DOHH2 (cell line): ENCODE measurements at regions not wholly inside any gene's neighbourhood (a gene's known extent, or its start where the extent isn't known, plus 50 kb on each side); places are given as distances from the start of the nearest gene placed in this dataset.

Source experiments
- H3F3A ChIP-seq: fragments of 200-600 bp; sonication (generic), shearing (Covaris generic); 2 replicates; pipeline ENCODE4 v1.6.0; 2016; ENCODE audit warnings: antibody characterized with exemption, mild to moderate bottlenecking; ENCODE audit not compliant: control insufficient read depth, insufficient read depth
- H3K27ac ChIP-seq: fragments of 200-600 bp; sonication (generic); 2 replicates; pipeline ENCODE4 v1.5.1; 2014; ENCODE audit warnings: low read depth, mild to moderate bottlenecking, low read length, moderate library complexity
- H3K27me3 ChIP-seq: fragments of 200-600 bp; sonication (generic); 2 replicates; pipeline ENCODE4 v1.6.1; 2014; ENCODE audit warnings: mild to moderate bottlenecking, low read length, mixed read lengths; ENCODE audit not compliant: control insufficient read depth
- H3K36me3 ChIP-seq: fragments of 200-600 bp; sonication (generic); 2 replicates; pipeline ENCODE4 v1.6.1; 2014; ENCODE audit warnings: mild to moderate bottlenecking, low read length, moderate library complexity, mixed read lengths; ENCODE audit not compliant: control insufficient read depth
- H3K4me1 ChIP-seq: fragments of 200-600 bp; sonication (generic); 2 replicates; pipeline ENCODE4 v1.6.1; 2014; ENCODE audit warnings: mild to moderate bottlenecking, low read length, mixed read lengths; ENCODE audit not compliant: control insufficient read depth
- H3K4me2 ChIP-seq: fragments of 200-600 bp; sonication (generic); 2 replicates; pipeline ENCODE4 v1.6.0; 2014; ENCODE audit warnings: mild to moderate bottlenecking, low read length, moderate library complexity
- H3K4me3 ChIP-seq: fragments of 200-600 bp; sonication (generic); 2 replicates; pipeline ENCODE4 v1.5.1; 2014; ENCODE audit warnings: mild to moderate bottlenecking, low read length, mixed read lengths
- H3K79me2 ChIP-seq: fragments of 200-600 bp; sonication (generic); 2 replicates; pipeline ENCODE4 v1.6.1; 2014; ENCODE audit warnings: mild to moderate bottlenecking, low read length, mixed read lengths; ENCODE audit not compliant: control insufficient read depth
- H3K9me2 ChIP-seq: fragments of 200-600 bp; sonication (generic); replicated peaks from 2 replicates; pipeline ENCODE4 v1.6.1; 2014; ENCODE audit warnings: mild to moderate bottlenecking, low read length, mixed read lengths; ENCODE audit not compliant: control insufficient read depth
- H3K9me3 ChIP-seq: fragments of 200-600 bp; sonication (generic); 2 replicates; pipeline ENCODE4 v1.6.1; 2014; ENCODE audit warnings: antibody characterized with exemption, low read length, mixed read lengths; ENCODE audit not compliant: control insufficient read depth, insufficient read depth
- H4K20me1 ChIP-seq: fragments of 200-600 bp; sonication (generic); 2 replicates; pipeline ENCODE4 v1.6.0; 2014; ENCODE audit warnings: low read depth, mild to moderate bottlenecking, antibody characterized with exemption, low read length, moderate library complexity; ENCODE audit not compliant: control insufficient read depth, insufficient read depth
- EZH2phosphoT487 ChIP-seq: fragments of 200-600 bp; sonication (generic); IDR thresholded peaks from 2 replicates; pipeline ENCODE4 v1.6.1; 2017; ENCODE audit warnings: borderline replicate concordance, mild to moderate bottlenecking, antibody characterized with exemption, low read length, moderate library complexity, mixed read lengths
- TF ChIP-seq, protein P1 (sequence below): fragments of 200-600 bp; sonication (generic); IDR thresholded peaks from one replicate; pipeline ENCODE4 v1.5.1; 2014; ENCODE audit warnings: antibody characterized with exemption, mild to moderate bottlenecking, low read depth, low read length; ENCODE audit not compliant: poor library complexity, severe bottlenecking

DNA sequence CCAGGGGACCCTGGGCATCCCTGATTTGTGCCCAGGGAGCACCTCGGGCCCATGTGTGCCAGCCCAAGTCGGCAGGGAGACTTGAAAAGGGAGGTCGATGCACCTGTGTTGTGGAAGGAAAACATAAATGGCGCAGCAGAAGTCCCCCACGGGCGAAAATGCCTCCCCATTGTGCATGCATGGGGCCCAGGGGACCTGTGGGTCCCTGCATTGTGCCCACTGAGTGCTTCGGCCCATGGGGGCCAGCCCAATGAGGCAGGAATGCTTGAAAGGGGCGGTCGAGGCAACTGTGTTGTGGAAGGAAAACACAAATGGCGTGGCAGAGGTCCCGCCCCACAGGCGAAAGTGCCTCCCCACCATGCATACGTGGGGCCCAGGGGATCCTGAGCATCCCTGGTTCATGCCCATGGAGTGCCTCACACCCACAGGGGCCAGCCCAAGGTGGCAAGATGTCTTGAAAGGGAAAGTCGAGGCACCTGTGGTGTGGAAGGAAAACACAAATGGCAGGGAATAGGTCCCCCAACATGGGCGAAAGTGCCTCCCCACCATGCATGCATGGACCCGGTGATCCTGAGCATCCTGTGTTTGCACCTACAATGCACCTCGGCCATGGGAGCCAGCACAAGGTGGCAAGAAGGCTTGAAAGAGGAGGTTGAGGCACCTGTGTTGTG lies 368.0 kb downstream of the ALG10 start:
- Histone ChIP-seq H3K79me2 (no peaks in the 10 kb centered on the region), H3K9me2 (no peaks in the 10 kb centered on the region), H3F3A (no peaks in the 10 kb centered on the region), H3K4me1 (no peaks in the 10 kb centered on the region), H3K4me3 (no peak overlapping the region), H4K20me1 (no peaks in the 10 kb centered on the region), H3K36me3 (no peaks in the 10 kb centered on the region), H3K27me3 (no peaks in the 10 kb centered on the region), H3K4me2 (no peak overlapping the region), H3K27ac (no peak overlapping the region), H3K9me3 (peaks cover 59% of the 10 kb centered on the region; the same call in 1 of the 2 replicates)
- TF ChIP-seq EZH2phosphoT487: no peak
- TF ChIP-seq, protein P1, sequence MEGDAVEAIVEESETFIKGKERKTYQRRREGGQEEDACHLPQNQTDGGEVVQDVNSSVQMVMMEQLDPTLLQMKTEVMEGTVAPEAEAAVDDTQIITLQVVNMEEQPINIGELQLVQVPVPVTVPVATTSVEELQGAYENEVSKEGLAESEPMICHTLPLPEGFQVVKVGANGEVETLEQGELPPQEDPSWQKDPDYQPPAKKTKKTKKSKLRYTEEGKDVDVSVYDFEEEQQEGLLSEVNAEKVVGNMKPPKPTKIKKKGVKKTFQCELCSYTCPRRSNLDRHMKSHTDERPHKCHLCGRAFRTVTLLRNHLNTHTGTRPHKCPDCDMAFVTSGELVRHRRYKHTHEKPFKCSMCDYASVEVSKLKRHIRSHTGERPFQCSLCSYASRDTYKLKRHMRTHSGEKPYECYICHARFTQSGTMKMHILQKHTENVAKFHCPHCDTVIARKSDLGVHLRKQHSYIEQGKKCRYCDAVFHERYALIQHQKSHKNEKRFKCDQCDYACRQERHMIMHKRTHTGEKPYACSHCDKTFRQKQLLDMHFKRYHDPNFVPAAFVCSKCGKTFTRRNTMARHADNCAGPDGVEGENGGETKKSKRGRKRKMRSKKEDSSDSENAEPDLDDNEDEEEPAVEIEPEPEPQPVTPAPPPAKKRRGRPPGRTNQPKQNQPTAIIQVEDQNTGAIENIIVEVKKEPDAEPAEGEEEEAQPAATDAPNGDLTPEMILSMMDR: no peak

- H3K27ac ChIP-seq: no peak overlapping the region
- H3K9me2 ChIP-seq: no peaks in the 10 kb centered on the region
- no peaks in the 10 kb centered on the region for H3F3A ChIP-seq
- no peaks in the 10 kb centered on the region for H4K20me1 ChIP-seq
- TF ChIP-seq EZH2phosphoT487: no peak
- TF ChIP-seq, protein P1: no peak
- H3K4me3 ChIP-seq: no peak overlapping the region
- no peak overlapping the region for H3K4me2 ChIP-seq
- no peaks in the 10 kb centered on the region for H3K36me3 ChIP-seq
- no peaks in the 10 kb centered on the region for H3K27me3 ChIP-seq
- H3K79me2 ChIP-seq: no peaks in the 10 kb centered on the region
- peaks cover 58% of the 10 kb centered on the region; the same call in 1 of the 2 replicates for H3K9me3 ChIP-seq
- no peaks in the 10 kb centered on the region for H3K4me1 ChIP-seq
Measured at GRCh38 chr12:34390846-34391700, 368.8 kb downstream of the ALG10 start.

DNA sequence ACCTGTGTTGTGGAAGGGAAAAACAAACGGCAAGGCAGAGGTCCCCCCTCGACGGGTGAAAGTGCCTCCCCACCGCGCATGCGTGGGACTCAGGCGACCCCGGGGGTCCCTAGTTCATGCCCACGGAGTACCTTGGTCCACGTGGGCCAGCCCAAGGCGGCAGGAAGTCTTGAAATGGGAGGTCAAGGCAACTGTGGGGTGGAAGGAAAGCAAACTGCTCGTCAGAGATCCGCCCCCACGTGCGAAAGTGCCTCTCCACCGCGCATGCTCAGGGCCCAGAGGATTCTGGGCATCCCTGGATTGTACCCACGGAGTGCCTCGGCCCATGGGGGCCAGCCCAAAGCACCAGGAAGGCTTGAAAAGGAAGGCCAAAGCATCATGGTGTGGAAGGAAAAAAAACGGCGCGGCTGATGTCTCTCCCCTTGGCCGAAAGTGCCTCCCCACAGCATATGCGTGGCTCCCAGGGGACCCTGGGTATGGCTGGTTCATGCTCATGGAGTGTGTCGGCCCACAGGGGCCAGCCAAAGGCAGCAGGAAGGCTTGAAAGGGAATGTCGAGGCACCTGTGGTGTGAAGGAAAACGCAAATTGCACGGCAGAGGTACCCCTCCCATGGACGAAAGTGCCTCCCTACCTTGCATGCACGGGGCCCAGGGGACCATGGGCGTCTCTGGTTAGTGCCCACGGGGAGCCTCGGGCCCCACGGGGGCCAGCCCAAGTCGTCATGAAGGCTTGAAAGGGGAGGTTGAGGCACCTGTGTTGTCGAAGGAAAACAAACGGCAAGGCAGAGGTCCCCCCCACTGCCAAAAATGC lies 369.7 kb downstream of the ALG10 start:
- Histone ChIP-seq H3K36me3 (no peaks in the 10 kb centered on the region), H3F3A (no peaks in the 10 kb centered on the region), H4K20me1 (no peaks in the 10 kb centered on the region), H3K27ac (no peak overlapping the region), H3K9me2 (no peaks in the 10 kb centered on the region), H3K79me2 (no peaks in the 10 kb centered on the region), H3K4me1 (no peaks in the 10 kb centered on the region), H3K4me3 (no peak overlapping the region), H3K4me2 (no peak overlapping the region), H3K27me3 (no peaks in the 10 kb centered on the region), H3K9me3 (peaks cover 61% of the 10 kb centered on the region; the same call in 1 of the 2 replicates)
- TF ChIP-seq, protein P1: no peak
- TF ChIP-seq EZH2phosphoT487: no peak
